Gastroesophageal sphincter (tissue), 3 donors: ENCODE measurements at regions not wholly inside any gene's neighbourhood (a gene's known extent, or its start where the extent isn't known, plus 50 kb on each side); places are given as distances from the start of the nearest gene placed in this dataset.

Experiments used
- CTCF ChIP-seq, 4 experiments: fragments of 200-600 bp in 2 of 4; fragments of 450-650 bp in 2 of 4; sonication (generic) in 1 of 4; IDR thresholded peaks; one replicate each; pipeline ENCODE4 v1.5.1; 2017 to 2019; ENCODE audit warnings: antibody characterized with exemption in 4 of 4, mild to moderate bottlenecking in 2 of 4, moderate library complexity in 2 of 4
- POLR2A ChIP-seq, 2 donors: fragments of 450-650 bp; IDR thresholded peaks; one replicate each; pipeline ENCODE4 v1.6.1; 2017; ENCODE audit warnings: antibody characterized with exemption in 2 of 2, mild to moderate bottlenecking in 2 of 2, moderate library complexity in 1 of 2

DNA sequence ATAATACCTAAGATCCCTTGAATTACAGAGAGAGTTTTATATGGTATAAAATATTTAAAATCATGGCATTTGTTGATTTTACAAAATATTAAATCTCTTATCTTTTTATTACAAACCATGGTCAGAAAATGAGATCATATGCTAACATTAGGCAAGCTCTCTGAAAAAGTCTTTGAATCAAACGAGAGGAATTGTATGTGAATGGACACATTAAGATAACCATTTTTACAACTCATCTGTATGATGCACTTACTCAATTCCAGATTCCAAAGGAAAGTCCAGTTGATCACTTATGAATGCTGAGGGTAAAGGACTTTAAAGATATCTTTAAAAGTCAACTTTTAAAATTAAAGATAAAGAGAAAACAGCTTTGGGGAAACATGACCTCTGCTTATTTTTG lies 83.5 kb upstream of the LUZP2 start:
- TF ChIP-seq POLR2A (IDR thresholded peaks at IDR 0.05), result no peak
- no peak for TF ChIP-seq CTCF (IDR thresholded peaks at IDR 0.05)
